Activated naive CD4-positive, alpha-beta T cell treated with anti-CD3 and anti-CD28 coated beads, Interleukin-2, amount 50 U/mL, for 16 hours (primary cell): ENCODE measurements at regions not wholly inside any gene's neighbourhood (a gene's known extent, or its start where the extent isn't known, plus 50 kb on each side); places are given as distances from the start of the nearest gene placed in this dataset.

Source experiments
- DNase-seq: peaks from one replicate; pipeline ENCODE4 v3.0.0-alpha.2; 2020

GRCh38 chr11:70661761-70662501, 263.6 kb downstream of the CTTN start:
- DNase-seq, result no peak

GRCh38 chr11:70662691-70663098, 264.4 kb downstream of the CTTN start:
- no peak for DNase-seq

- DNase-seq, result no peak
Measured at GRCh38 chr11:70663815-70664214, 265.5 kb downstream of the CTTN start.

- DNase-seq, result no peak
Measured at GRCh38 chr11:70666311-70666710, 268.0 kb downstream of the CTTN start.

GRCh38 chr11:70667767-70668166, 269.4 kb downstream of the CTTN start:
- no peak for DNase-seq

- DNase-seq, result no peak
Measured at GRCh38 chr11:70668204-70669202, 270.2 kb downstream of the CTTN start.

GRCh38 chr11:70669281-70669680, 271.0 kb downstream of the CTTN start:
- no peak for DNase-seq

GRCh38 chr11:70669871-70670675, 271.7 kb downstream of the CTTN start:
- no peak for DNase-seq

- no peak for DNase-seq
Measured at GRCh38 chr11:70670676-70671034, 272.3 kb downstream of the CTTN start.

- DNase-seq, result no peak
Measured at GRCh38 chr11:70671083-70671482, 272.8 kb downstream of the CTTN start.

GRCh38 chr11:70671611-70672010, 273.3 kb downstream of the CTTN start:
- DNase-seq, result no peak

GRCh38 chr11:70672991-70673653, 274.8 kb downstream of the CTTN start:
- no peak for DNase-seq

- DNase-seq, result no peak
Measured at GRCh38 chr11:70674605-70675004, 276.3 kb downstream of the CTTN start.

- DNase-seq, result no peak
Measured at GRCh38 chr11:70675697-70676374, 277.5 kb downstream of the CTTN start.

- DNase-seq, result no peak
Measured at GRCh38 chr11:70677232-70677916, 279.0 kb downstream of the CTTN start.

GRCh38 chr11:70678931-70679900, 280.9 kb downstream of the CTTN start:
- DNase-seq, result no peak

GRCh38 chr11:70680781-70681281, 282.5 kb downstream of the CTTN start:
- DNase-seq, result no peak

GRCh38 chr11:70682056-70682455, 283.7 kb downstream of the CTTN start:
- DNase-seq, result no peak

GRCh38 chr11:70682760-70683159, 284.4 kb downstream of the CTTN start:
- no peak for DNase-seq

GRCh38 chr11:70687716-70688115, 289.4 kb downstream of the CTTN start:
- DNase-seq, result no peak
